AG09309 (cell line): ENCODE measurements at regions not wholly inside any gene's neighbourhood (a gene's known extent, or its start where the extent isn't known, plus 50 kb on each side); places are given as distances from the start of the nearest gene placed in this dataset.
"Not testable (repeated sequence)": the region's sequence is repeated elsewhere in the genome, so short reads cannot be mapped to it uniquely, and the experiment has no call there.

ENCODE experiments used
- DNase-seq: peaks from one replicate; pipeline ENCODE4 v3.0.0-alpha.2; 2010; ENCODE audit warnings: low read depth
- H3K4me3 ChIP-seq: 2 replicates; pipeline ENCODE4 v1.5.1; 2011; ENCODE audit warnings: mild to moderate bottlenecking, low read depth, low read length, moderate library complexity; ENCODE audit not compliant: control insufficient read depth
- TF ChIP-seq, protein P1 (sequence below): IDR thresholded peaks from 2 replicates; pipeline ENCODE4 v1.5.1; 2011; ENCODE audit warnings: mild to moderate bottlenecking, low read depth, low read length, inconsistent platforms; ENCODE audit not compliant: insufficient read depth, control insufficient read depth; ENCODE audit errors: missing control alignments

DNA sequence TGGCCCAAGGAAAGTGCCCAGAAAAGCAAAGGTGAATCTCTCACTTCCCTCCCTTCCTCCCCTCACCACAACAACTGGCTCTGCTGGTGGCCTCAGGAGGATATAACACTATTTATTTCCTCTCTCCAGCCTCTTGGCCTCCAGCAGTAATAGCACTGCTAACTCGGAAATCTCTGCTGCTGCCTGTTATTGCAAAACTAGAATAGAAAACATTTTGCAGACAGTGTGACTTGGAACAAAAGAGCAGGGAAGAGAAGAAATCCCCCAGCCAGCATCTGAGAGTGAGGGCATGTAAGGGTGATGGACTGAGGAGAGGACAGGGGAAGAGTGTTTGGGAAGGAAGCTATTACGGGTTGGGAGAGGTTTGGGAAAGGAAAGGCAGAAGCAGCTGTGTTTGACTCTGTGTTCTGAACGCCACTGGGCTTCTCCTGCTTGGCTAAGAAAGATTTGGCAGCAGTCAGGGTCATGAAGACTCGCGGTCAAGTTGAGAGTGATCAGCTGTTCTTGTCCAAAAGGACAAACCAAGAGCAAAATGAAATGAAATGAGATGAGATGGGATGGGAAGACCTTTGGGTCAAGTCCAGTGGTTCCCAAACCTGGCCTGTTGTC is 81.0 kb upstream of the SNX9 start:
- TF ChIP-seq, protein P1, sequence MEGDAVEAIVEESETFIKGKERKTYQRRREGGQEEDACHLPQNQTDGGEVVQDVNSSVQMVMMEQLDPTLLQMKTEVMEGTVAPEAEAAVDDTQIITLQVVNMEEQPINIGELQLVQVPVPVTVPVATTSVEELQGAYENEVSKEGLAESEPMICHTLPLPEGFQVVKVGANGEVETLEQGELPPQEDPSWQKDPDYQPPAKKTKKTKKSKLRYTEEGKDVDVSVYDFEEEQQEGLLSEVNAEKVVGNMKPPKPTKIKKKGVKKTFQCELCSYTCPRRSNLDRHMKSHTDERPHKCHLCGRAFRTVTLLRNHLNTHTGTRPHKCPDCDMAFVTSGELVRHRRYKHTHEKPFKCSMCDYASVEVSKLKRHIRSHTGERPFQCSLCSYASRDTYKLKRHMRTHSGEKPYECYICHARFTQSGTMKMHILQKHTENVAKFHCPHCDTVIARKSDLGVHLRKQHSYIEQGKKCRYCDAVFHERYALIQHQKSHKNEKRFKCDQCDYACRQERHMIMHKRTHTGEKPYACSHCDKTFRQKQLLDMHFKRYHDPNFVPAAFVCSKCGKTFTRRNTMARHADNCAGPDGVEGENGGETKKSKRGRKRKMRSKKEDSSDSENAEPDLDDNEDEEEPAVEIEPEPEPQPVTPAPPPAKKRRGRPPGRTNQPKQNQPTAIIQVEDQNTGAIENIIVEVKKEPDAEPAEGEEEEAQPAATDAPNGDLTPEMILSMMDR, result no peak
- H3K4me3 ChIP-seq, result no peak overlapping the region

DNA sequence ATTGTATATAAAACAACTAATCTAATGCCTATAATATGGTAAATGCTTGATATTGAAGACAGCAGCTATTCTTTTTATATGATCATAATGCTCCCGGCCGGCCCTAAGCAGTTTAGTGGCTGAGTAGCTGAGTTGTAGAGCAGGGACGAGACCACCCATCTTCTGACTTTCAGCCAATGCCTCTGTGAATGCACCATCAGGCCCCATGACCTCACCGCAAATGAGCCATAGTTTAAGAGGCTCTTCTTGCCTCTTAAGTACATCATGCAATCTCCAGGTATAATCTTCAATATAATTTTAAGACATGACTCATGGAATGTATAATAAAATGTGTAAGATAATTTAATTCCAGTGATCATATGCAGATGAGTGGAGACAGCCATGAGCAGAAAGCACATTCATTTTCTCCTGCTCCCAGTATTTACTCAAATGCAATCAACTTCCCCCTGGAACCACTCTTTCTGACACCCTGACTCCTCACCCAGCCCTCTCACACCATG is 78.9 kb upstream of the SNX9 start:
- DNase-seq, result no peak
- TF ChIP-seq, protein P1, result no peak
- H3K4me3 ChIP-seq, result no peak overlapping the region

More for the DNA sequence above, 81.0 kb upstream of the SNX9 start:
- DNase-seq, result no peak

DNA sequence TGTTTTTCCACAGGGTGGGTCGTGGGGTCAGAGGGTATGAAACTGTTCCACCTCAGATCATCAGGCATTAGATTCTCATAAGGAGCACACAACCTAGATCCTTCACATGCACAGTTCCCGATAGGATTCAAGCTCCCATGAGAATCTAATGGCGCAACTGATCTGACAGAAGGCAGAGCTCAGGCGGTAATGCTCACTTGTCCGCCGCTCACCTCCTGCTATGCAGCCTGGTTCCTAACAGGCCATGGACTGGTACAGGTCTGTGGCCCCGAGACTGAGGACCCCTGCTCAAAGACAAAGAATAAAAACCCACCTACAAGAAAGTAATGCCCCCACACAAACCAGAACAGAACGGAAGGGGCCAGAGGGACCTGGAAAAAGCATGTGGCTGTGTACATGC is 76.1 kb upstream of the SNX9 start:
- no peak for DNase-seq
- TF ChIP-seq, protein P1, result no peak
- H3K4me3 ChIP-seq, result no peak overlapping the region

DNA sequence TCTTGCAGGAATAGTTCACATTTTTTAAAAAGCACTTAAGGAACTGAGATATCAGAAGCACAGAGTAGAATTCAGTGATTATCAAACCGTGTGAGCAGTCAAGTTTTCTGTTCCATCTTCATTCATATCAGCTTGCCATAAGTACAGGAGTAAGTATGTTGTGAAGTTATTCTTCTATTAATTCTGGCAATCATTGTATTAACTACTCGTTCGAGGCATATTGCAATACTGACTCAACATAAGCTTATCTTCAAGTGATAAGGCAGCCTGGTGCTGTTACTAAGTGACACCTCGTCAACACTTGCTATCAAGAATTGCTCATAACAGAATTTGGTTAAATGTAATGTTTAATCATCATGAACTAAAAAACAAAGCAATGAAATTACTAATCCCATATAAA is 75.7 kb upstream of the SNX9 start:
- TF ChIP-seq, protein P1, result no peak
- no peak for DNase-seq

DNA sequence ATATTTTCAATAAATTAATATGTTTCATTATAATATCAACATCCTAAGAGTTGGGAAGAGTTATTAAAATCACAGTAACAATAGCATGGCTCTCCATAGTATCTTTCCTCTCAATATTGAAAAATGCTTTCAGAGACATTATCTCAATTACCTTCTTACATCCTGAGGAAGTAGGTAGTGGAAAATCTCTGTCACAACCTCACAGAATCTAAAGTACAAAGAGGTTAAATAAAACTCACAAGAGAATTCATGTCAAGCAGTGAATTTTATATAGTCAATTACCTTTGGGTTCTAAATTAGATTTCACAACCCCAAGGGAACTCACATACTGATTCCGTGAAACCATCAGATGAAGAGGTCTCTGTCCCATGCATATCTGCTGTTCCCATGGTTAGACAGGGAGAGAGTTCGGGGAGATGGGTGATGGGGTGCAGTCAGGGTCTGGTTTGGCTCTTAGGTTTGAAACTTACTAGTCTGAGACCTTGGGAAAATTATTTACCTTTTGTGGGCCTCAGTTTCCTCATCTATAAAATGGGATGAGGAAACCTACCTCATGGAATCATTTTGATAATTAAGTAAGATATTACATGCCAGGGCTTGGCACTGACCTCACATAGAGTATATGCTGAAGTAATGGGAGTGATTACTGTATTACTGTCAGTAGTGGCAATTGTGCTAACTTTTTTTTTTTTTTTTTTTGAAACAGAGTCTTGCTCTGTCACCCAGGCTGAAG is 74.0 kb upstream of the SNX9 start:
- TF ChIP-seq, protein P1, result no peak
- no peak for DNase-seq

More for the DNA sequence above, 75.7 kb upstream of the SNX9 start:
- no peak overlapping the region for H3K4me3 ChIP-seq

DNA sequence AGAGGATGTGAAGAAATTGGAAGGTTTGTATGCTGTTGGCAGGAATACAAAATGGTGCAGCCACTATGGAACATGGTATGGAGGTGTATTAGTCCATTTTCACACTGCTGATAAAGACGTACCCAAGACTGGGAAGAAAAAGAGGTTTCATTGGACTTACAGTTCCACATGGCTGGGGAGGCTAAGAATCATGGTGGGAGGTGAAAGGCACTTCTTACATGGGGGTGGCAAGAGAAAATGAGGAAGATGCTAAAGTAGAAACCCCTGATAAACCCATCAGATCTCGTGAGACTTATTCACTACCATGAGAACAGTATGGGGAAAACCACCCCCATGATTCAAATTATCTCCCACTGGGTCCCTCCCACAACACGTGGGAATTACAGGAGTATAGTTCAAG is 72.1 kb upstream of the SNX9 start:
- not testable (repeated sequence) for H3K4me3 ChIP-seq, DNase-seq

More for the DNA sequence above, 74.0 kb upstream of the SNX9 start:
- no peak overlapping the region for H3K4me3 ChIP-seq

DNA sequence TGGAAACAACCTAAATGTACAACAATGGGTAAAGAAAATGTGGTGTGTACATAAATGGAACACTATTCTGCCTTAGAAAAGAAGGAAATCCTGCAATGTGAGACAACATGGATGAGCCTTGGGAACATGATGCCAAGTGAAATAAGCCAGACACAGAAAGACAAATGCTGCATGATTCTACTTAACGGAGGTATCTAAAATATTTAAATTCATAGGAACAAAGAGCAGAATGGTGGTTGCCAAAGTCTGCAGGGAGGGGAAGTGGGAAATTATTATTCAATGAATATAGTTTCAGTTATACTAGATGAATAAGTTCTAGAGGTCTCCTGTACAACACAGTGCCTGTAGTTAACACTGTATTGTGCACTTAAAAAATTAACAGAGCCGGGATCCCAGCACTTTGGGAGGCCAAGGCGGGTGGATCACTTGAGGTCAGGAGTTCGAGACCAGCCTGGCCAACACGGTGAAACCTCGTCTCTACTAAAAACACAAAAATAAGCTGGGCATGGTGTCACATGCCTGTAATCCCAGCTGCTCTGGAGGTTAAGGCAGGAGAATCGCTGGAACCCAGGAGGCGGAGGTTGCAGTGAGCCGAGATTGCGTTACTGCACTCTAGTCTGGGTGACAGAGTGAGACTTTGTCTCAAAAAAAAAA is 71.4 kb upstream of the SNX9 start:
- H3K4me3 ChIP-seq, result no peak overlapping the region
- DNase-seq, result no peak
- TF ChIP-seq, protein P1, result no peak

DNA sequence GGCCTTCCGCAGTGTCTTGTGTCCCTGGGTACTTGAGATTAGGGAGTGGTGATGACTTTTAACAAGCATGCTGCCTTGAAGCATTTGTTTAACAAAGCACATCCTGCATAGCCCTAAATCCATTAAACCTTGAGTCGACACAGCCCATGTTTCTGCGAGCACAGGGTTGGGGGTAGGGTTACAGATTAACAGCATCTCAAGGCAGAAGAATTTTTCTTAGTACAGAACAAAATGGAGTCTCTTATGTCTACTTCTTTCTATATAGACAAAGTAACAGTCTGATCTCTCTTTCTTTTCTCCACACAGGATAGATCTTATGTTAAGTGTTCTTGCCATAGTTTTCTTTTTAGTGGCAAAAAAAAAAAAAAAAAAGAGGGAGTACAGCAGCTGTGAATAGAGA is 70.2 kb upstream of the SNX9 start:
- not testable (repeated sequence) for DNase-seq, H3K4me3 ChIP-seq
